GM04504 (cell line): ENCODE measurements at regions not wholly inside any gene's neighbourhood (a gene's known extent, or its start where the extent isn't known, plus 50 kb on each side); places are given as distances from the start of the nearest gene placed in this dataset.

Source experiments
- DNase-seq: peaks from one replicate; pipeline ENCODE4 v3.0.0-alpha.2; 2012; ENCODE audit warnings: low read depth

DNA sequence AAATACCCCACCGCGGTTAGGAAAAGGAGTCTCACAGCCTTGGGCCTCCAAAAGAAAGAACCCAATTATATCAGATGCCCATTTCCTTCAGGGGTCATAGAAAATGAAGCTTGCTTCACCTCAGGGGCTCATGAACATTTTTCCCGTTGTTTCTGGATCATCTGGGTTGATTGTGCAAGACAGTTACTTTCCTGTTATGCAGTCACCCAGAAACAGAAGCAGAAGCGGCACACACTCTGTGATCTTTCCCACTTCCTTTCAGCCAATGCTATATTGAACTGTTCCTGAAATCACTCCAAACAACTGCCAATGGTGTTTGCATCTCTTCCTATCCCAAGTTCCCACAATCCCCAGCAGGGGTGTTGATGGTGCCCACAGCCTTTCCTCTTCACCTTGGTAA lies 295.6 kb upstream of the RASGRP1 start:
- no peak for DNase-seq

DNA sequence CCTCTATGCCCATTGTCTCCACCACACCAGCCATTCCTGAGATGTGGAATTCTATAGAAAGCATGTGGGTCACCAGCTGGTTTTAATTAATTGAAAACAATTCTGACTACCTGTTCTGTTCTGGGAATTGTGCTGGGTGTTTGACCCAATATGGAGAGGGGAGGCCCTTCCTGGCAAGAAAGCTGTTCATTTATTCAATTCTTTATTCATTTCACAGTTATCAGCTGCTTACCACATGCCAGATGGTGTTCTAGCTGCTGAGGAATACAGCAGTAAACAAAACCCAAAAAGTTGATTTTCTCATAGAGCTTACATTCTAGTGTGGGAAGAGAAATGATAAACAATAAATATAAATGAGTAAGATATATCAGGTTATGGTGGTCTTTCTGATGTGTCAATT lies 296.1 kb upstream of the RASGRP1 start:
- DNase-seq: no peak

DNA sequence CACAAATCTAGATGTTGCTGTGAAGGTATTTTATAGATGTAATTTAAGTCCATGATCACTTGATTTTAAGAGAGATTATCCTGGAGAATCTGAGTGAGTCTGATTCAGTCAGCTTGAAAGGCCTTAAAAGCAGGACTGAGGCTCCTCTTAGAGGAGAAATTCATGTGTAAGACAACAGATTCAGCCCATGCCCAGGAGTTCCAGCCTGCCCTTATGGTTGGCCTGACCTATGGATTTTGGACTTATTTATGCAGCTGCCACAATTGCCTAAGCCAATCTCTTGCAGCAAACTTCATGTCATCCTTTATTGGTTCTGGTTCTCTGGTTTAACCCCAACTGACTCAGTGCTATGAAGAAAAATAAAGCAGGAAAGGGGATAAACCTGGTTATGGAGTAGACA lies 296.5 kb upstream of the RASGRP1 start:
- DNase-seq: no peak

DNA sequence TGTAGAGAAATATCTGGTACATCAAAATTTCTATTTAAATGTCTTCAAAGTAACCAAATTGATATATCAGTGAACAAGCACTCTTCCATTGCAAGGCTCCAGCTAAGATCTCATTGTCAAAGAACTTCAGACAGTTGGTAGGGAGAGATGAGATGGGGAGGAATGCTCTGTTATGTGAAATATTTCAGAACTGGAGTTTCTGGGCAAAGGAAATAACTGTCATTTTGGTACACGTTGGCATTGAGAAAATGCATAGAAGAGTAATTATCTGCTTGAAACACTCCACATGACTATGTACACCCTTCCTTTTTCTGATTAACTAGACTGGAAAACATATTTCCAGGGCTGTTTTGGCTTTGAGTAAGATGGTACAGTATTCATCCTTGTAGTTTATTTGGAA lies 297.5 kb upstream of the RASGRP1 start:
- DNase-seq: no peak

DNA sequence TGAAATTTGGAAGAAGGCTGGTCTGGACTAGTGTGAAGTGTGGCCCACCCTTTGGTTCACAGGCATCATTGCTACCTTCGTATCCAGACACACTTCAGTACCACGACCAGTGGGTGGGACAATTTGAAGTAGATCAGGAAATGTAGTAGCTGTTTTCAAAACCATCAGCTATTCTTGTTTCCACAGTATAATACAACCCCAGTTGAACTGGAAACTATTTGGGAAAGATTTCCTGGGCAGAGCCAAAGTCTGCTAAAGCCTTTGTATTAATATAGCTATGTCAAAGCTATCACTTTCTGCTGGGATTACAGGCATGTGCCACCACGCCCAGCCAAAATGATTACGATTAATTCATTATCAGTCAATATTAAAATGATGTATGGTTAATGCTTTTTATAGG lies 298.8 kb upstream of the RASGRP1 start:
- no peak for DNase-seq

DNA sequence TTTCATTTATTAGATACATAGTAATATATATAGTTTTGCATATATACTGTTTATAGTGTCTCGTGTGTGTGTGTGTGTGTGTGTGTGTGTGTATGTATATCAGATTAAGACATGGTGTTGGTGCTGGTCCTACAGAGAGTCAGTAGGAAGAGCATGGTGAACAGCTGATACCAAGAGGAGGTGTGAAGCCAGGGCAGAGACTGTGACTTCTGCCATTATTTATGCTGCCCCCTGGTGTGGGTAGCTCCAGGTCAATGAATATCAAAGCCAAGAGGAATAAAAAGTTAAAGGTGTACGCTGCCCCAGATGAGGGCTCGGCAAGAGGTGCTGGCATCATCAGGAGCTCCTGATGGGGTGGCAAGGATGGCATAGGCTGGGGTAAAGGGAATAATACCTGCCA lies 299.5 kb upstream of the RASGRP1 start:
- DNase-seq: no peak

DNA sequence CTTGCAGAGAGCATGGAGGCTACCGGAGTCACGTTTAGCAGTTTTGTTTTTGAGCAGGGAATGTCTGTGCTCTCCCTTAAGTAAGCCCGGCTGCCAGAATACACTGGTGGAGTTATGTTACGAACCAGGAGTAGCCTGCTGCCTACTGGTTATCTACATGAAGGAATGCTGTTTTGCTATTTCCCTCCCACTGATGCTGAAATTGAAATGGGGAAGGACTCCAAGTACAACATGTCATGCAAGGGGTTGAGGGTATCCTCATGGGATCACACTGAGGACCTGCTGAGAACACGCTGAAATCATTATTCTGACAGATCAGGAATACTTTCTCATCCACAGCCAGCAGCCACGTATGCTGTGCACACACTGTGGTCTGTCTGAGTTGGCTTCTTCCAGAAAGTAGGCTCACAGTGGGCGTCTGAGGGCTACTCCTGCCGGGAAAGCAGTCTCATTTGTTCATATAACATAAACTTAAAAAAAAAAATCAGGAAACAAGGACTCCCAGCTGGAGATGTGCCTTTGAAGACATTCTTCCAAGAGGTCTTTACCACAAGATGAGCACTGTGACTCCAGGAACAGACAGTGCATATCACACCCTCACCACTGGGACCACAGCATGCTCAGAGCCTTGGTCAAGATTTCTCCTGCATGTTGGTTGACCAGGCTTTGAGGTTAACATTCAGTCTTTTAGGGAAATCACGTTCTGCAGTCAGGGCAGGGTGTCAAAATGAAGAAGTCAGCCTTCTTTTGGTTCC lies 300.4 kb upstream of the RASGRP1 start:
- DNase-seq: peak; percentile 95

DNA sequence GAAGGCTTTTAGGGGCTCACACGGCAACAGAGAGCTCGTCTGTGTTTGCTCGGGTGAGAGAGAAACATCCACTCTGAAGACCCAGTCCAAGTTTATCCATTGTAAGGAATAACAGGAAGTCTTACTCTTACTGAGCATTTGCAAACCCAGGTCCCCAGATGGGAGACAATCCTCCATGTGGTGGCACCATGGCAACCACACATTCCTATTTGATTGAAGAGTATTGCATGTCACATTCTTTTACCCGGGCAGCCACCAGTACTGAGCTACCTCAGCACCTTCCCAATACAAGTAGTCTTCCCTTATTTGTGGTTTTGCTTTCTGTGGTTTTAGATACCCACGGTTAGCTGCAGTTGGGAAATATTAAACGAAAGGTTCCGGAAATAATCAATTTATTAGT lies 302.9 kb upstream of the RASGRP1 start:
- no peak for DNase-seq

DNA sequence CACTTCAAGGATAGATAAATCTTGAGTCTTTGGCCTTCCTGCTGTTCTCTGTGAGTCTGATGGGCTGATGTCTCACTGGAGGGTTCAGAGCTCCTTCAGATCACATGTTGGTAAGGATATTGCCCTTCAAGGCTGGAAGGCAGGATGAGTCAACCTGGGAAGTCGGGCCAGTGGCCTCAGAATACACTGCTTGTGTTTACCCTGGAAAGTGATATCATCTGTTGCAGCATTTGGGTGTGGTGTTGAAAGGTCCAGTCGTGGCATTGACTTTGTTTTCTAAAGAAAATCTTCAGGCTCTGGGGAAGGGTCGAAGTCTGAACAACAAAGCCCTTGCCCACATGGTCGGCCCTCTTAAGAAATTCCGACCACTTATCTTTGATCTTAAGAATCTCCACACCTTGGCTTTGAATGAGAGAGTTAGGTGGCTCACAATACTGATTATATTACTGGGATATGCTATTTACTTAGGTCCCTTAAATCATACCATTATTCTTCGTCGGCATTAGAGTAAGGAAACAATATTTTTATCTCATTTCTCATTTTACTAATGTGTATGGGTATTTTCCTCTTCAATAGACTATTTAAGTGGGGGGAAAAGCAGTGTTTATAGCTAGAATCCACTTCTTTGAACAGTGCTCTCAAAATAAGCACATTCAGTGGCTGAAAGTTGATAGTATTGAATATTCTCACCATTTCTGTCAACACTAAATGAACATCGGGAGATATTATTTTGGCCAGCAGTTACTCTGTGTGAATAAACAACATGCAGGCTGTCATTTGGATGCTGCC lies 303.9 kb upstream of the RASGRP1 start:
- peak; percentile 93 for DNase-seq

DNA sequence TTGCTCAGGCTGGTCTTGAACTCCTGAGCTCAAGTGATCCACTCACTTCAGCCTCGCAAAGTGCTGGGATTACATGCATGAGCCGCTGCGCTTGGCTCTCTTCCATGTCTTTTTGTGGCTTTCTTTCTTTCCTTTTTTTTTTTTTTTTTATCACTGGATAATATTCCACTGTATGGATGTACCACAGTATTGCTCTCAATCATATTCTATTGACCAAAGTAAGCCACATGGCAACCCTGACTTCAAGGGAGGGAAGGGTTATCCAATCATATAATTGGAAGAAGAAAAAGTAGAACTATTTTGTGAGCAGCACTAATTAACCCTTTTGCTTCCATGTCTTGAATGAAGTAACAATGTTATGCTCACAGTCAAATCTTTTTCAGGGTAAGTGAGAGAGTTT lies 307.0 kb upstream of the RASGRP1 start:
- DNase-seq: no peak

DNA sequence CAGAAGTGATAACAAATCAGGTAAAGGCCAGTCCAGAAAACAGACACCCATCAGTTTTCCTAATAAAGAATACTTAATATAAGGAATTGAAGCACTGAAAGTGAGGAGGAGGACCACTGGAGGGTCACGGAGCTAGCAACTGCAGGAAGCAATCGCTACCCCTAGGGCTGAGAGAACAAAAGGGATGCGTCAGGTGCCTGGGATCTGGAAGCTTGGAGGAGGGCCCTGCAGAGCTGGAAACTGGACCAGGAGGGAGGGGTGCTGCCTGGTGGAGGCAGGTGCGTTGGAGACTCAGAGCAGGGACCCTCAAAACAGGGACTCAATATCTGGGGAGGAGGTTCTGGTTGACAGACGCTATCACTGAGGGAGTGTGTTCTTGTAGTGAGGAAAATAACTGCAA lies 308.1 kb upstream of the RASGRP1 start:
- DNase-seq: no peak

DNA sequence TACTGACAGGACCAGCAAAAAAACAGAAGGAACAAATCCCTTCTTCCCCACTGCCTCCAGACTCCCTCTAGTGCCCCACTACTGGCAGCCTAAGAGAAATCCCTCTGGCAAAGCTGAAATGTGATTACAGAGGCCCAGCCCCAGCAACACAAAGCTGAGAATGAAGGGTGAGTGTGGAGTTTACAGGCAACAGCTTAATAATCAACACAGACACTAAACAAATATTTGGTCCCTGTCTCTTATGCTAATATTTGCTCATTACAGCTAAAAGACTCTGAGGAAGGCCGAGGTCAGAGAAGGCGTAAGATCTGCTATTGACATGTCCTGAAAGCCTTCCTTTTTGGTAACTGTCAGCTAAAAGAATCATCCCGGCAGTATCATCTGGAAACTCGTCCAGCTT lies 308.5 kb upstream of the RASGRP1 start:
- DNase-seq: no peak

DNA sequence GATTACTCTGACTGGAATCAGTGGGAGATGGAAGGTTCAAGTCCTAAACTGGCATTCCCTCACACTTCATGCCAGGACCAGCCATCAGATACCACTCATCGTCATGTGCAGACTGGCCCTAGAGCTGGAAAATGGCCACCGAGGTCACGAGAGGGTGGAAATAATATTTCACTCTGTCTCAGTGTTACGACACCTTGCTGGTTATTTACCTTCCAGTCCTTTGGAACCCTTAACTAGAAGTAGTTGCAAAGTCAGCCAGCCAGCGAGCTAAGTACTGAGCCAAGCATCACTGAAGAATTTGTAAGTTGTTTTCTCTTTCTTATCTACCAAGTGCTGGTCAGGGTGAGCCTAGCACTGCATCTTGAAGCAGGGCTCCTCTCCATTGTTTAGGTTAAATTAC lies 309.9 kb upstream of the RASGRP1 start:
- no peak for DNase-seq

DNA sequence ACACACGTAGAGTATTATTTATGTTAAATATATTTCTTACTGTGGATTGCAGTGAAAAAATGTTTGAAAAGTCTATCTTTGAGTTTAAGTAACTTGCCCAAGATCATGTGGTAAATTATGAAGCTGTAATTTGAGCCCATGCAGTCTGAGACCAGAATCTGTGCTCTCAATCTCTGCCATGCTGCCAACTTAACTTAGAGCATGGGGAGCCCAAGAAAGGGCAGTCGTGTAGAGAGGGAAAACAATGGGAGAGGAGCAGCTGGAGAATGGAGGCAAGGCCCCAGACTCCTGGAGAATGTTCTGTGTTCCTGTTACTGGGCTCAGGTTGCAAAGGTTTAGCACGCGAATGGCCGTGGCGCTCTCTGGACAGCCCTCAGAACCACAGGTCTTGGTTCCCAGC lies 311.6 kb upstream of the RASGRP1 start:
- DNase-seq: no peak

DNA sequence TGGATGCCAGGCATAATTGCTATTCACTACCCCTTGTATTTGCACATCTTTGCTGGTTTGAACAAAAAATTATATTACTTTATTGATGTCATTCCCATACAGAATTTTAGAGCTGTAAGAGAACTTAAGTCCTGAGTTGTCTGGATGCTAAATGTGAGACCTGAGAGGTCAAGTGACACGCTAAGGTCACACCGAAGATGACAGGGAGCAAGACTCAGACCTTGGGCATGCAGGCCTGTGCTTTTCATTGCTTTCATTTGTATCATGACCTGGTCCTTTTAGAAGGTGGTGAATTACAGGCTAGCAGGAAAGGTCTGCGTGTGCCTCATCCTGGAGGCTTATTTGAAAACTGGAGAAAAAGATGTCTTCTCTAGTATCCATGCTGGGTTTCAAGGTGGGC lies 312.0 kb upstream of the RASGRP1 start:
- DNase-seq: no peak

DNA sequence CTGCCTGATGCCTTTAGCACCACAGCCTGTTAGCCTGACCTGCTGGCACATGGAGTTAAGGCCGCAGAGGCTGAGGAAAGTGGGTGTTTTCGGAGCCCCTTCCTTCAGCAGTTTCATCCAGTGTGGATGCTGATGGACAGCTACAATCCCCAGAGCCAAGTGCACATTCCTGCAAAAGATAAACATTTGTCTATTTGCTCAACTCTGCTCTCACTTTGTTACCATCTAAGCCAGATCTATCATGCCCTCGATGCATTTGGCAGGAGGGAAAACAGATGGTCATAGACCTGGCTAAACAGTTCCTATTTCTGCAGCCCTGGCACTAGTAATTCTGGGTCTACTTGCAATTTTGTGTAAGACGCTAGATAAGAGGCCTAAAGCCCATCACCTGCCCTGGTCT lies 312.9 kb upstream of the RASGRP1 start:
- no peak for DNase-seq

DNA sequence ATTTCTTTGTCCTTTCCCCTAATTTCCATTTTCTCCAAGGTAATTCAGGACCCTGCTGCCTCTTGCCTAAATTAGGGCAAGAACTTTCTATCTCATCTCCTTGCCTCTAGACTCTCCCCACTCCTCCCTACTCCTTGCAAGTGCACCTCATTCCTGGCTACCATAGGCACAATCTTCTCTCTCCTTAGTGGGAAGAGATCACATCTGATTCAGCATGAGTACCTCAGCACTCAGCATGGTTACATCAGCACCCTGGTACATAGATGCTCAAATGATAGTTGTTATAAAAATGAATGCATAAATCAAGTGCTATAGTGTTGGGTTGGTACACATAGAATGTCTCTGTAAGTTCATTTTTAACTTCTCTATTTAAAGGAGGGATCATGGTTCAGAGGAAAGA lies 313.4 kb upstream of the RASGRP1 start:
- DNase-seq: no peak

DNA sequence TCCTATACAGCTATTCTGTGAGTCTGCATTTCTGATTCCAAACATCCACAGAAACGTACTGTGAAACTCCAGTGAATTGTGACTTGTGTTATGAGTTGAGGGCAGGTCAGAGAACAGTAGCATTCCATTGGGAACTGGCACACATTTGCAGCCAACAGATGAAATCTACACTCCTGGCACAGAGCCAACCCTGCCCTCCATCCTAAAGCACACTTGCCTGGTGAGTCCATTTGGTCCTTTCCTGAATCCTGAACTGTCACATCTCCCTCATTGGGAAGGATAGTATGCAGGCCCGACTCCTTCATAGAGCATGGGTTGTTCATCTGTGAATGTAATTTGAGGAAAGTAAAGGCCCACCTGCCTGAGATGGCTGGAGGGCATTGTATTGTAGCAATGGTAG lies 314.3 kb upstream of the RASGRP1 start:
- no peak for DNase-seq

DNA sequence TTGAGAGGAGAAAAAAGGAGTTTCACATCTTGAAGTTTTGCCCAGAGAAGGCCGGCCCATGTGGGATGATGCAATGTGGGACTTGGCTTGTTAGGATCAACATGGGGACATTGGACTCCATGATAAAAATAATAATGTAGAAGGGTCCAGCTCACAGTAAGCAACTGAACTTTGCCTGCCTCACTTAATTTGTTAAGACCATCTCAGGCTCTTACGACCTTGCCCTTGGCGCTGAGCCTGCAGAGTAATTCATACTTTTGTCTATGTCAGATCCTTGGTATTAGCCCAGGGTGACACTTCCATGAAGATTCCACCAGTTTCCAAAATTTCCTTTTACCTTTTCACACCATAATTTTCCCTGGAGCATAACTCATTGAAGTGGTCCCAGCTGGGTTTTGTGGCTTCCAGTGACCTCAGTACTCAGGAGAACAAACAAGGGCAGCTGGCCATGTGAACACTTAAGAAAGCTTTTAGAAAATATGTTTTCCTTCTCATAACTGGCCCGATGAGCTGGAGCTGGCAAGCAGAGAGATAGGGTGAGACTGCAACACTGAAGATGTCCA lies 315.4 kb upstream of the RASGRP1 start:
- peak; percentile 85 for DNase-seq

DNA sequence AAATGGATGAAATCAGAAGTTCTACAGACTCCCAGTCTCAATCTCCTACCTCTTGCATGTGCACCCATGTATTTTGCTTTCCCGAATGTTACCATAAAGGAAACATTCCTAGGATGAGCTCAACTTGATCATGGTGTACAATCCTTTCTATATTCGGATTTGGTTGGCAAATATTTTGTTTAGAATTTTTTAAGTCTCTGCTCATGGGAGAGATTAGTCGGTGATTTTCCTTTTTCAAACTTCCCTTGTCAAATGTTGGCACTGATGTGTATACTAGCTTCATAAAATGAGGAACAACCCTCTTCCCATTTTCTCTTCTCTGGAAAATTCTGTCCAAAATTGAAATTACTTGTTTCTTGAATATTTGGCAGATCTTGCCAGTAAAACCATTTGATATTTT lies 317.6 kb upstream of the RASGRP1 start:
- no peak for DNase-seq

DNA sequence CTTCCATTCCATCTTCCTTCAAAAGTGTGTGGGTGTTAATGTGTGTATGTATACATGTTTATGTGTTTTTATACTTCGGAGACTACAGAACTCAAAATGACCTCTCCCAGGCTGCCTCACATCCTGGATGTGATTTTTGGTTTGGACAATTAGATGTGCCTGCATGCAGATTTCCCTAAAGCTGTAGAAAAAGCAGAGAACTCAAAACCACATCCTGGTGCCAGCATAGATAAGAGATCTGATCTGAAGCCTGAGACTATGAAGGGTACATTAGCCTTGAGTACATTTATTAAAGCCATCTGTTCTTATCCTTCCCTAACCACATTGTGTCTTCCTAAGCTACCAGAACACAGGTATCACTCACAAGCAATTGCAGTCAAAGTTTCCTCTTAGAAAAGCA lies 319.4 kb upstream of the RASGRP1 start:
- DNase-seq: no peak

DNA sequence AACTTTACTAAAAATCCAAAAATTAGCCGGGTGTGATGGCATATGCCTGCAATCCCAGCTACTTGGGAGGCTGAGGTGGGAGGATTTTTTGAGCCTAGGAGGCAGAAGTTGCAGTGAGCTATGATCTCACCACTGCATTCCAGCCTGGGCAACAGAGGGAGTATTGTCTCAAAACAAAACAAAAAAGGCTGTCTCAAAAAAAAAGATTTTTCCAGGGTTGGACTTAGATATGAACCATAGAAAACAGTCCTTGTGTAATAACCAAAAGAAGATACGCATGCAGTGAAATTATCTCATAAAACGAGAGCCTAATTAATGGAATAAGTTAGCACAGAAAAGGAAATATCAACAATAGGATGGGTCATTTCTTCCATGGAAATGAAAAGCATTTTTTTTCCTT lies 320.4 kb upstream of the RASGRP1 start:
- DNase-seq: peak; percentile 51

DNA sequence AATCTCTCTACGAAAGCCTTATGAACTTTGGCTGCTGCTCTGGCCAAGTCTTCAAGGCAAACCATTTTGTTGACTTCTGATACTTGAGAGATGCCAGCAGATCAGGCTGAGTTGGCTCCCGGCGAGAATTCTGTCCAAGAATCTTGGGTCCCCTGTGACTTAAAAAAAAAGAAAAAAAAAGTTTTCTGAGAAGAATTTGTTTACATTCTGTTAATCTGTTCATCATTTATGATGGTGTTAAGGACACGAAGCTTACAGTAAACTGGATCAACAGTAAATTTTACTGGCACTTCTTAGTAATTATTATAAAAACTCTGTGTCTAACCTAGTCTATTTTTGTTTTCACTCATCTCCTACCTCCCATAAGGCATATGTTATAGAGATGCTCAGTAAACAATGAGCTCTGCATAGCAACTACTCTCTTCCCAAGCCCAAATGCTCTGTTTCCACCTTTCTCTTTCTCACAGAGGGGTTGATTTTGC lies 320.9 kb upstream of the RASGRP1 start:
- DNase-seq: peak; percentile 65
